GM18520 (cell line): ENCODE measurements at regions not wholly inside any gene's neighbourhood (a gene's known extent, or its start where the extent isn't known, plus 50 kb on each side); places are given as distances from the start of the nearest gene placed in this dataset.
"Not testable (repeated sequence)": the region's sequence is repeated elsewhere in the genome, so short reads cannot be mapped to it uniquely, and the experiment has no call there.

Source experiments
- ATAC-seq: cut with Tn5 transposase; IDR thresholded peaks from one replicate; pipeline ENCODE4 v1.9.1; 2021; ENCODE audit not compliant: unreplicated experiment

DNA sequence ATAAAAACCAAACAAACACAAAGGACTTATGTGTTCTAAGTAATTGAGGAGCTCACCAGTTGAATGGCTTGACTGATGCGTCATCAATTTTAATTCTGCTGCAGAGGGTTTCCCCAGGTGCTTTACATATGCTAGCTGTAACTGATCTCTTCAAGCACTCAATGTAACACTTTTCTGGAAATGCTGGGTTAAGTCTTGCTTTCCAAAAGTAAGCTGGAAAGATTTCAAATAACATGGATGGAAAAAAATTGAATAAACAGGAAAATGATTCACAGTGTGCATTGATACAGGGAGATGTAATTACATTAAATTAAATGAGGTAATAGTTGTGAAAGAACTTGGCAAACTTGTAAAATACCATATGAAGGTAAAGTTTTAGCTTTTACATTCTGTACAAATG, 186.7 kb upstream of the WDFY3 start:
- no peak for ATAC-seq

DNA sequence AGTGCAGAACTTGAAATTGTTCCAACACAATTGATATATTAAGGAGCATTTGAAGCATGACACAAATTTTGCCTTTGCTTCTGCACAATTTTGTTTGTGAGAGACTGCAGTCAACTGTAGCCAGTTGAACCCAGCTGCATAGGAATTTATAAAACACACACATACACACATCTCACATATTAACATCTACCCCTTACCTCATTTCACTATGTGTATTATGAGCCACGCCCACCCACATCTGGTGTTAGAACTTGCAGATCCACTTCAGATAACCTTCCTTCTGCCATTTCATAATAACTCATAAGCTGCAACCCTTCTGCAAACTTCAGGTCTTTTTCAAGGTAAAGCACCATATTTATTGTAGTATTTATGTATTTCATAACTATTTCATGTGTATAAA, 188.1 kb upstream of the WDFY3 start:
- ATAC-seq: no peak

DNA sequence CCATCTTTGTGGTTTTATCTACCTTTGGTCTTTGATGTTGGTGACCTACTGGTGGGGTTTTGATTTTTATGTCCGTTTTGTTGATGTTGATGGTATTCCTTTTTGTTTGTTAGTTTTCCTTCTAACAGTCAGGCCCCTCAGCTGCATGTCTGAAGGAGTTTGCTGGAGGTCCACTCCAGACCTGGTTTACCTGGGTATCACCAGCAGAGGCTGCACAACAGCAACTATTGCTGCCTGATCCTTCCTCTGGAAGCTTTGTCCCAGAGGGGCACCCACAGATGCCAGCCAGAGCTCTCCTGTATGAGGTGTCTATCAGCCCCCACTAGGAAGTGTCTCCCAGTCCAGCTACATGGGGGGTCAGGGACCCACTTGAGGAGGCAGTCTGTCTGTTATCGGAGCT, 199.3 kb upstream of the WDFY3 start:
- no peak for ATAC-seq

DNA sequence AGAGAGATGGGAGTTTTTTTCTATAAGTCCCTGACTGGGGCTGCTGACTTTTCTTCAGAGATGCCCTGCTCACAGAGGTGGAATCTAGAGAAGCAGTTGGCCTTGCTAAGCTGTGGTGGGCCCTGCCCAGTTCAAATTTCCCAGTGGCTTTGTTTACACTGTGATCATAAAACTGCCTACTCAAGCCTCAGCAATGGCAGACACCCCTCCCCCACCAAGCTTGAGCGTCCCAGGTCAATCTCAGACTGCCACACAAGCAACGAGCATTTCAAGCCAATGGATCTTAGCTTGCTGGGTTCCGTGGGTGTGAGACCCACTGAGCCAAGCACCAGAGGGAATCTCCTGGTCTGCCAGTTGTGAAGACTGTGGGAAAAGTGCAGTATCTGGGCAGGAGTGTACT, 199.8 kb upstream of the WDFY3 start:
- ATAC-seq: no peak

DNA sequence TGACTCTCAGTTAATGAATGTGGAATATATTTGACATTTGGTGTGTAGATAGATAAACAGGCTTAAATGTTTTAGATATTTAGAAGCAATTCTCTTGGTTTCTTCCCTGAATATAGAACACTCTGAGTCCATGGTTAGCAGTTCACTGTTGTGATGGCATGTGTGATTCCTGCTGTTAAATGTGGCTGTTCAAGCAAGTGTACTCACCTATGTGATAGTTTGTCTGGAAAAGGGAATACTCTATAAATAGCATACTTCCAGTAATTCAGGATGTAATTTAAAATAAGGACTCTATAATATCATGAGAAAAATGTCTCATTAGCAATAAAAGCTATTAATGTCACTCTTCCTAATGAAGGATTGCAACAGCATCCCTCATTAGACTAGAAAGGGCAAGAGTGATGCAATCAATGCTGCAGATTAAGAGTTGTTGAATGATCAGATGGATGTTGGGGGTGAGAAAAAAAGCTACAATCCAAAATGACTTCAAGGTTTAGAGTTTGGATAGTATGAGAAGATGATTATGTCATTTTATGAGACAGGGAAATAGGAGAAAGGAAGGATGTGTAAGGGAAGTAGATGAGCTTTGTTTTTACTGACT, 201.8 kb upstream of the WDFY3 start:
- no peak for ATAC-seq

DNA sequence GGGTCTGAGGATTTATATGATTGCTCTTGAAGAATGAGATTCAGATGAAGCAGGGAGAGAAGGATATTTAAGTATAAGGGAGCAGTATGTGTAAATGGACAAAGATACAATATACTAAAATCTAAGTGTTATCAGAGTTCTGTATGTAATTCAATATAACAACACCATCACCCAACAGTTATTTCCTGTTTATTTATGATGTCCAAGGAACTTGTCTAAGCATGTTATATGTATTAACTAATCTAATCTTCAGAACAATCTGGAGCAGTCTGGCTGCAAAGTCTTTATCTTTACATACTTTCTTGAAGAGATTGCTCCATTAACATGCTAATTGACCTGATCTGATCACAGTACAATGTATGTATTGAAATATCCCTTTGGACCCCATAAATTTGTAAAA, 203.8 kb upstream of the WDFY3 start:
- no peak for ATAC-seq

DNA sequence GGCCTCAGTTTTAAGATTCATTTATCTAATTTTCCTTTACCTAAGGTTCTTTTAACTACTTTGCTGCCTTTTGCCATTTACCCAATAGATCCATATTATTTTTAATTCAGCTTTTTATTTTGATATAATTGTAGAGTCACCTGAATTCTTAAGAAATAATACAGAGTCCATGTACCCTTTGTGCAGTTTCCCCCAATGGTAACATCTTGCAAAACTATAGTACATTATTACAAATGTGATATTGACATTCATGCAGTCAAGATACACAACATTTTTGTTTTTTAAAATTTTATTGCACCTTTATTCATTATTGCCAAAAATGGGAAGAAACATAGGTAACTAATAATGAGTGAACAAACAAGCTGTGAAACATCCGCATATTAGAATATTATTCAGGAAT, 208.7 kb upstream of the WDFY3 start:
- no peak for ATAC-seq

DNA sequence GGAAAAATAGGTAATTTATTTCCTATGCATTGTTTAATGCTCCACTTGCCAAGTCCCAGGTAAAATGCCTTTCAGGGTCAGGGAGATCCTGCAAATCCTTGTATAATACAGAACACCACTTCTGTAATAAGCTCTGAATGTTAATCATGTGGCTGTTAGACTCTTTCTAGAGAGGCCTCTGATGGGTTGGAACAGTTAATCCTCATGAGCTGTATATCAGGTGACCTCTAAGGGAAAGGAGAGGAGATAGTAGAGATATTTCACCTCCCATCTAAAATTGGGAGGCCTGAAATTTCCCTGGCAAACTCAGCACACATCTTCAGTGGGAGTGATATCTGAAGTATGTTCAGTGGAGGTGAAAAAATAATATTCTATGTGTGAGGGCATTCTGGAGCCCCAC, 210.6 kb upstream of the WDFY3 start:
- ATAC-seq: no peak

DNA sequence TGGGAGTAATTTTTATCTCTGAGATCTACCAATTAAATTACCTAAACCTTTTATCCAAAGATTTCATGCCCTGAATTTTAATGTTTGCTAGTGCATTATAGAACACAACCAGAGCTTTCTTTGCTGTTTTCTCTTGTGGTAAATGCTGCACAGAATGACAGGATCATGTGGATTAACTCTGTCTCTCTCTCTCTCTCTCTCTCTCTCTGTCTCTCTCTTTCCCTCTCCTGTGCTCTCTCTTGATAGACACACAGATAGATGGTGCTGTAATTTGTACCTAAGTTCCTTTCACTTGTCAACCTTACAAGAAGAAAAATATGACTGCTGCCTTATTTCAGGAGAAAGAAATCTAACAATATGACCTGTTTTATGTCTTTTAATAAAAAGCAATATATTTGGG, 211.2 kb upstream of the WDFY3 start:
- ATAC-seq: no peak

DNA sequence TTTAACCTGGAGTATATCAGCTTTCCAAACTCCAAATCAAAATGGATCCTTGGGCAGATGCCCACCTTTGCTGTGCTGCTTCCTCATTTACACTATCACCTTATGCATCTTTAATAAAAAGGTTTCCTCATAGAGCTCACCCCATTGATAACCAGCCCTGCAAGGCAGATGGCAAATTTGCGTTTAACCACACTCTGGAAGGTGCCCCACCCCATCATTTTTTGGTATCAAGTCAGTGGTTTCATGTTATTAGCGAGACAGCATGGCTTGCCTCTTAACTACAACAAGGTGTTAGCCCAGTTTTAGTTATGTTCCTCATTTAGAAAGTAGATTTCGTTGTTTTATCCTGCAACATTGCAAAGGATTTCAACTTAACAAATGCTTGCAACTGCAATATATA, 214.0 kb upstream of the WDFY3 start:
- no peak for ATAC-seq

DNA sequence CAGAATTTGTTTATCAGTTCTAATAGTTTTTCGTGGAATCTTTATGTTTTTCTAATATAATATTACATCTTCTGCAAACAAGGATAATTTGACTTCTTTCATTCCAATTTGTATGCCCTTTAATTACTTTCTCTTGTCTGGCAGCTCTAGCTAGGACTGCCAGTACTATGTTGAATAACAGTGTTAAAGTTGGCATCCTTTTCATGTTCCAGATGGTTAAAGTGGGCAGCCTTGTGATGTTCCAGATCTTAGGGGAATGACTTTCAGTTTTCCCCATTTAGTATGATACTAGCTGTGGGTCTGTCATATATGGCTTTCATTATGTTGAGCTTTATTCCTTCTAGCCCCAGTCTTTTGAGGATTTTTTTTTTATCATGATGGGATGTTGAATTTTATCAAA, 220.6 kb upstream of the WDFY3 start:
- ATAC-seq: no peak

DNA sequence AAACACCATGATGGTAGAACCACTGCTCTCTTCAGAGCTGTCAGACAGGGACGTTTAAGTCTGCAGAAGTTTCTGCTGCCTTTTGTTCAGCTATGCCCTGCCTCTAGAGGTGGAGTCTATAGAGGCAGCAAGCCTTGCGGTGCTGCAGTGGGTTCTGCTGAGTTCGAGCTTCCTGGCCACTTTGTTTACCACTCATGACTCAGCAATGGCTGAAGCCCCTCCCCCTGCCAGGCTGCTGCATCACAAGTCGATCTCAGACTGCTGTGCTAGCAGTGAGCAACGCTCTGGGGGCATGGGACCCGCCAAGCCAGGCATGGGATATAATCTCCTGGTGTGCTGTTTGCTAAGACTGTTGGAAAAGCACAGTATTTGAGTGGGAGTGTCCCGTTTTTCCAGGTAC, 229.5 kb upstream of the WDFY3 start:
- not testable (repeated sequence) for ATAC-seq

DNA sequence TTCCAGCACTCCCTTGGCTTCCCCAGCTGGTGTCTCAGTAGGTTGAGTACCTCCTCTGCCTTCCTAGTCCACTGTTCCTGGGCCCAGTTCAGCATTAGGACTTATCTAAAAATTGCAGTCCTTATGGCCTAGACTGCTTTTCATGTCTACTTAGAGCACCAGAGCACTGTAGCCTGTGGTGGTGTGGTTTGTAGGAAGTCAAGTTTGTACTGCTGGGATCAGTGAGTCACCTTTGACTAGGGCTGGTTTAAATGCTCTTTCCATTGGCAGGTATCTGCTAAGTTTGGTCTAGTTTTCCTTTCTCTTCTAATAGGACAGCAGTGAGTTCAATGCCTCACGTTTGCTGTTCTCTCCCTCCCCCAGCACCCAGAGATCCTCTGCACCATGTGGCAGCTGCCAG, 233.6 kb upstream of the WDFY3 start:
- no peak for ATAC-seq

DNA sequence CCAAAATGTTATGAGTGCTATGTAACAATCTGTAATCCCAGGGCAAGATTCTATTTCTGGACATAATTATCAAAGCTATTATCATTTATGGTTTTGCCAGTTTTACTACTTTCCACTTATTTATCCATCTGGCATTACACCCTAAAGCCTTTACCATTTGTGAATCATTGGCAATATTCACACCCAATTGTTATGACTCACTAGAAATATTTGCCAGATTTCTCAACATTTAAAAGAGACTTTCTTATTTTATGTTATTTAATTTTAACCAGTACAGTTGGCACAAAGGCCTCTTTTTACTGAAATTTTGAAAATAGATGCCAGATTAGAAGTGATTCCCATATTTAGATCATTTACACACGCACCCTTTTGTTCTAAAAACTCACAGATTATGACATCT, 242.7 kb upstream of the WDFY3 start:
- no peak for ATAC-seq

DNA sequence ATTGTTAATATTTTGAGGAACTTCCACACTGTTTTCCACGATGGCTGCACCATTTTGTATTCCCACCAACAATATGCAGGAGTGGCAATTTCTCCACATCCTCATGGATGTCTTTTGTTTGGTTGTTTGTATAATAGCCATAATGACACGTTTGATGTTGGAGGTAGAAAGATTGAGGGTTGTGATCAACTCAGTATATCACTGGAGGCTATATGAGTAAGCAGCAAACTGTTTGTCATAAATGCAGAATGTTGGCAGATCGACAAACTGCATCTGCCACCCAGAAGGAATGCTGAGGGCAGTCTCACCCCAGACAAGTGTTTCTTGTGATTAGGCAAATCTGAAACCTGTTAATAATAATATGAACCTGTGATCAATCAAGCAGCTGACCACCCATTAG, 243.9 kb upstream of the WDFY3 start:
- no peak for ATAC-seq

DNA sequence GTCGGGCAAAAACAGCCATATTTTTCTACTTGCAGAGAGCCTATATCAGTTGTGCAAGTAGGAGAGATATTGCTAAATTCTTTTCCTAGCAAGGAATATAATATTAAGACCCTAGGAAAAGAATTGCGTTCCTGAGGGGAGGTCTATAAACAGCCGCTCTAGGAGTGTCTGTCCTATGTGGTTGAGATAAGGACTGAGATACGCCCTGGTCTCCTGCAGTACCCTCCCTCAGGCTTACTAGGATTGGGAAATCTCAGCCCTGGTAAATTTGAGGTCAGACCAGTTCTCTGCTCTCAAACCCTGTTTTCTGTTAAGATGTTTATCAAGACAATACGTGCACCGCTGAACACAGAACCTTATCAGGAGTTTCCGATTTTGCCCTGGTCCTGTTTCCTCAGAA, 250.1 kb upstream of the WDFY3 start:
- not testable (repeated sequence) for ATAC-seq

DNA sequence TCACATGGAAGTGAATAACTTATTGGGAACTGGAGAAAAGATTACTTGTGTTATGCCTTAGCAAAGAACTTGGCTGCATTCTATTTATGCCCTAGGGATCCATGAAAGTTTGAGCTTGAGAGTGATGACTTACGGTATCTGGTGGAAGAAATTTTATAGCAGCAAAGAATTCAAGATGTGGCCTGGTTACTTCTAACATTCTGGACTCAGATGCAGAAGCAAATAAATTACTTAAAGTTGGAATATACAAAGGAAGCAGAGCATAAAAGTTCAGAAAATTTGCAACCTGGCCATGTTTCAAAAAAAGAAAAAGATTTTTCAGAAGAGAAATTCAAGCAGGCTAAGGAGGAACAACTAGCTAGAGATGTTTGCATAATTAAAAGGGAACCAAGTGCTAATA, 252.3 kb upstream of the WDFY3 start:
- ATAC-seq: no peak

DNA sequence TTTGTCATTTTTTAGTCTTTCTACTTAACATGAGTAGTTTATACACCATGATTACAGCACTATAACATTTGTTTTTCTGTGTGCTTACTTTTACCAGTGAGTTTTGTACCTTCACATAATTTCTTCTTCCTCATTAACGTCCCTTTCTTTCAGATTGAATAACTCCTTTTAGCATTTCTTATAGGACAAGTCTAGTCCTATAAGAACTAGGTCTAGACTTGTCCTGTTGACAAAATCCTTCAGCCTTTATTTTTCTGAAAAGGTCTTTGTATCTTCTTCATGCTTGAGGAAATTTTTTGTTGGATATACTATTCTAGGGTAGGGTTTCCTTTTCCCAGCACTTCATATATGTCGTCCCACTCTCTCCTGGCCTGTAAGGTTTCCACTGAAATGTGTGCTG, 253.3 kb upstream of the ARHGAP24 start:
- no peak for ATAC-seq

DNA sequence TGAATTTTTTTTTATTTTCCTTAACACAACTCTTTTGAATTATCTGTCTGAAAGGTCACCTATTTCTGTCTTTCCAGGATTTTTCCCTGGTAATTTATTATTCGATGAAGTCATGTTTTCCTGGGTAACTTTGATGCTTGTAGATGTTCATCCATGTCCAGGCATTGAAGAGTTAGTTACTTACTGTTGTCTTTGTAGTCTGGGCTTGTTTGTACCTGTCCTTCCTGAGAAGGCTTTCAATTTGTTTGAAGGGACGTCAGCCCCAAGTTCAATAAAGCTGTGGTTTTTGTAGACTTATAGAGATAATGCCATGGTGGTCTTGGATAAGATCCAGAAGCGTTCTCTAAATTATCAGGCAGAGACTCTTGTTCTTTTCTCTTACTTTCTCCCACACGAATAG, 252.4 kb upstream of the ARHGAP24 start:
- no peak for ATAC-seq

DNA sequence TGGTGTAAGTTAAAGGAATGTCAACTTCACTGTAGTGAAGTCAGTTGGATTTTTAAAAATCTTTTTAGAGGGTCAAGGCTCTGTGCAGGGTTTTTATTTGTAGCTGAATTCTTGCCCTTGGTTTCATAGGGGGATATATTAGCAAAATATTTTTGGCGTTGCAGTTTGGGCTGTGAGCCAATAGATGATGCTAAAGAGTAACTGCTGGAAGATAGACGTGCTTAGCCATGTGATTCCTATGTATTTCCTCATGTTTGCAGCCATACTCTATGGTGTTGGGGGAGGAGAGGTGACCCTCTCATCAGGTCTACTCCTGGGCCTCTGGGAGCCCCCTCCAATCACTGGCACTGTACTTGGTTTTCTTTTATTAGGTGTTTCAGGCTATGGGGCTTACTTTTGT, 246.7 kb upstream of the ARHGAP24 start:
- no peak for ATAC-seq

DNA sequence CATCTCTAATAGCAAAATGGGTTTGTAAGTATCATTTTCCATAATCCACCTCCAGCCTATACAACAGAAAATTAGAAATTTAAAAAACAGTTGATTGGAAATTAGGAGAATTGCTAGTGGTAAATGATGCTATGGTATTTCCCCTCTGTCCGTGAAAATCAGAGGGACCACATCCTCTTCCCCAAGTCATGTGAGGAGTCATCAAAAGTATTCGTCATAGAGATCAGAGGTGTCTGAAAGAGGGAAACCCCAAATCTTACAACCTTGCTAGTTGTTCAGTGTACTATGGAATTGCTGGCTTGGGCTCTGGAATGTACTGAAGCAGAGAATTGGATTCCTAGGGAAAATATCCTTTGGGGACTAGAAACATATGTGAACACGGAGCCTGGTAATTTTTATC, 241.4 kb upstream of the ARHGAP24 start:
- ATAC-seq: no peak

DNA sequence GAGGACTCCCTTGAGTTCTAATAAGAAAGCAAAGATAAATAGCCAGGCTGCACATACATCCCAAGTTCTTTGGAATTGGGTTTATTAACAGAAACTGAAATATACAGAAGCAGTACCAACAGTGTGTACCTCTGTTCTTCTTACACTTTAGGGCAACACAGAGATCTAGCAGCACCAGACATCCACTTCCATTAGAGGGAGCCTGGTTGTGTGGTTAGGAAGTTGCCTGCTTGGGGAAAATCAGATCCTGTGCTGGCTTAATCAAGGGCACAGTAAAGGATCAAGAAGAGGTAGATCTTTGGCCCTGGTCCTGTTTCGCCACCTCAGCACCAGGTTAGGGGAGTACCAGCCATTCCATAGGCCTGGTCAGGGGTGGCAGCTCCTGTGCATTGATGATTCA, 231.1 kb upstream of the ARHGAP24 start:
- ATAC-seq: no peak

DNA sequence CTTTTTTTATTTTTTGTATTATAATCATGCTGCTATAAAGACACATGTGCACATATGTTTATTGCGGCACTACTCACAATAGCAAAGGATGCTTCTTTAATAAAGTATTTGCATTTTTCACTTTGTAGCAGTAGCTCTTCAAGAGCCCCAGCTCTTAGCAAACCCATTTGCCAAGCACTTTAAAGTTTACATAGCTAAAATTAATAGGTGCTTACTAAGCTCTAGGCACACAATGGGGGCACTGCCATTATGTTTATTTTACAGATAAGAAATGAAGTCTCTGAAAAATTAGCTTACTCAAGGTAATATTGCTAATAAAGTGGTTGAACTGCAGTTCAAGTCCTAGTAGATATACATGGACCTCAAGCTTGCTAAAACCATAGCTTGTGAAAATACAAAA, 230.3 kb upstream of the ARHGAP24 start:
- no peak for ATAC-seq

DNA sequence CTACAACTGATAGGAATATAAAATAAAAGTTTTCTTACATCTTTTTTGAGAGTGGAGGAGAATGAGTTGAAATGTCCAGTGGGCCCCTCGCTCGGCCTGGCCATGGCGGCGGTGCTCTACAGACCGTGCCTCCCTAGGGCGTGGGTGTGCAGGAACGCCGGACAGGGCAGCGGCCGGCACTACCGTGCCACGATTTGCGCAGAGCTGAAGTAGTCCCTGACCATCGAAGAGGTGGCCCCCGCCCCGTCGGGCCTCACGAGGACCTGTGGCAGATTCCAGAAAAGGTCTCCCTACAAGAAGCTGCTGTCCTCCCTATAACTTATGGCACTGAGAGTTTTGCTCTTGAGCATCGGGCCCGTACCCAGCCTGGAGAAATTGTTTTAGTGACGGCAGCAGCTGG, 228.9 kb upstream of the ARHGAP24 start:
- ATAC-seq: no peak
